ENCODE measurements at regions not wholly inside any gene's neighbourhood (a gene's known extent, or its start where the extent isn't known, plus 50 kb on each side); places are given as distances from the start of the nearest gene placed in this dataset.

DNA sequence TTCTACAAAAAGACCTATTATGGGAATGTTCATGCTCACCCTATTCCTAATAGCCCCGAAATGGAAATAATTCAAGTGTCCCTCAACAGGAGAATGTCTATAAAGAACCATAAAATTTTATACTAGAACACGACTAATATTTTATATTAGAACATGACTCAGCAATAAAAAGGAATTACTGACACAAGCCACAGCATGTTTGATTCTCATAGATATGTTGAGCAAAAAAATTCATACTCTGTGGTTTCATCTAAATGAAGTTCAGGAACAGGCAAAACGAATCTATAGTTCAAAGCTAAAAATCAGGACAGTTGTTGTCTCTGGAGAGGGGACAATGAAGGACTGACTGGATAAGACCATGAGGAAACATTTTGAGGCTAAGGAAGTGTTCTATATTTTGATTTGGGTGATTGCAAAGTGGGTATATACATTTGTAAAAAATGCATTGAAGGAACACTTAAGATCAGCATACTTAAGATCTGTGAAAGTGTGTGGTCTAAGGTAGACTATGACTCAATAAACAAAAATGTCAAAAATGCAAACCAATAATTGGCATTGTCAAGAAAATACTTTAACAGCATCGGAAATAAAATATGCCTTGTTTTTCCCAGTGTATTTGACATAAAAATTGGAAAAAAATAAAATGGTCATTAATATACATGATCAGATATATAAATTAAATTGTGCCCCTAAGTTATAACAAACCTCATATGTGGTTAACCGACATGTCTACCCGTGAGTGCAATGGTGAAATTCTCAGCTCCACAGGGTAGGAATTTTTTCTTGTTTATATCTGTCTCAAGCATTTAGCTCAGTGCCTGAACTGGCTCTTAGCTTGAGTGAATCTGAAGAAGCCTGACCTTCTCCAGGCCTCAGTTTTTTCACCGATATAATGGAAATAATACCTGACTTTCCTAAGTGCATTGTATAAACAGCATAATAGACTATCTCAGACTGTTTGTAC lies 124.9 kb upstream of the CTTNBP2 start:
- ATAC-seq (no peak), DNase-seq (no peak)
- TF ChIP-seq CTCF (IDR thresholded peaks at IDR 0.05) = no peak
- H3K36me3 ChIP-seq (ENCODE audit: low read depth) = no peaks in the 10 kb centered on the region
- H3K4me1 ChIP-seq (ENCODE audit: low read depth) = no peaks in the 10 kb centered on the region
- intact Hi-C loops (cut with DNase I, micrococcal nuclease) = no loop called here
- no peak overlapping the region for H3K4me3 ChIP-seq
- no peaks in the 10 kb centered on the region for H3K9me3 ChIP-seq

DNA sequence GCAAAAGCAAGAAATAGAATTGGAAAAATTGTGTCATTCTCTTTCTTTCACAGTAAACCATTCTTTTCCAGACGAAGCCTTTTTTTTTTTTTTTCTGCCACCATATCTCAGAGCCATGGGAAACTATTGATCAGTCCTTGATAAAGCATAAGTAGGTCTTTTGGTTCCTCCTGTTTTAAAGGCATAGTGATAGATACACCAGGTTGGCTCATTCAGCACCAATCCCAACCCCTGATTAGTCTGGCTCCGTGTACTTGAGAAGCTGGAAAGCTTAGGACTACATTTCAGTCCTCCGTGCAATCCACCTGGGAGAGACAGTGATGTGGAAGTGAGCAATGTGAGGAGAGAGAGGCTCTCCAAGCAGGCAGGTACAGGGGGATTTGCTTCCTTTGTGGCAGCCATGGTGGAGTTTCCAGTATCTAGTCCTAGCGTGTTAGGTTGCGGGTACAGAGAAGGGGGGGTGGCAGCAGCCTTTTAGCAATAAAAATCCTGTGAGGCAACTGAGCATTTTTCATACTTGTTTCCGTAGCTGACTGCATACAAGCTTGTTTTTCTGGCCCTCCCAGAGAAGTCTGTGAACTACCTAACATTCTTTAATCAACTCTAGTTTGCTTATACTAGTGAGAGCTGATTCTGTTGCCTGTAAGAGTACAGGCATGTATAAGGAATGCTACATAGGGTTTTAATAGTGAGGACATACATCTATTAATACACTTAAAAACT lies 127.4 kb upstream of the CTTNBP2 start:
- intact Hi-C loops (cut with DNase I, micrococcal nuclease) = no loop called here
- no peak for ATAC-seq
- Histone ChIP-seq H3K4me1 (ENCODE audit: low read depth) (no peaks in the 10 kb centered on the region), H3K4me3 (no peak overlapping the region), H3K36me3 (ENCODE audit: low read depth) (no peaks in the 10 kb centered on the region), H3K9me3 (no peaks in the 10 kb centered on the region)
- no peak for TF ChIP-seq CTCF (IDR thresholded peaks at IDR 0.05)
- no peak for DNase-seq

DNA sequence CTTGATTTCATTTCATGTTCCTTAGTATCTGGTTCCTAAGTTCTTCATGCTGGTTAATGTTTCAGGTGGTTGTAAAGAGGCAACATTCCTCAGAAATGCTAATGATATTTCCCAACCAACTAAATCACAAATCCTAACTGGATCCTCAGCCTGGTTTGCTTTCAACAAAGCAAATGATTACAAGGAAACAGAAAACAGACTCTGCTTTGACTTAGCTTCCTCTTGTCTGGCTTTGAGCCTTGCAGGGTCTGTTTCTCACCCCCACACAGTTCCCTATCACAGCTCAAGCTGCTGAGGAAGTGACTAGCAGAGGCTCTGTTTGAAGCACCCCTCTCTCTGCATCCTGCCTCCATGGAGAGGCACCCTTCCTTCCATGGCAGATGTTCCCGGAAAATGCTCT lies 130.2 kb upstream of the CTTNBP2 start:
- H3K9me3 ChIP-seq = no peaks in the 10 kb centered on the region
- no peak for TF ChIP-seq CTCF (IDR thresholded peaks at IDR 0.05)
- intact Hi-C loops (cut with DNase I, micrococcal nuclease) = no loop called here
- H3K4me3 ChIP-seq = no peak overlapping the region
- no peak for ATAC-seq
- H3K4me1 ChIP-seq (ENCODE audit: low read depth) = no peaks in the 10 kb centered on the region
- H3K36me3 ChIP-seq (ENCODE audit: low read depth) = no peaks in the 10 kb centered on the region
- DNase-seq = no peak

- H3K9me3 ChIP-seq = no peaks in the 10 kb centered on the region
- no peaks in the 10 kb centered on the region for H3K4me1 ChIP-seq (ENCODE audit: low read depth)
- ATAC-seq (no peak), DNase-seq (no peak)
- intact Hi-C loops (cut with DNase I, micrococcal nuclease) = no loop called here
- H3K4me3 ChIP-seq = no peak overlapping the region
- no peaks in the 10 kb centered on the region for H3K36me3 ChIP-seq (ENCODE audit: low read depth)
- TF ChIP-seq CTCF (IDR thresholded peaks at IDR 0.05) = no peak
Observed at GRCh38 chr7:118005026-118005425, 131.8 kb upstream of the CTTNBP2 start.

DNA sequence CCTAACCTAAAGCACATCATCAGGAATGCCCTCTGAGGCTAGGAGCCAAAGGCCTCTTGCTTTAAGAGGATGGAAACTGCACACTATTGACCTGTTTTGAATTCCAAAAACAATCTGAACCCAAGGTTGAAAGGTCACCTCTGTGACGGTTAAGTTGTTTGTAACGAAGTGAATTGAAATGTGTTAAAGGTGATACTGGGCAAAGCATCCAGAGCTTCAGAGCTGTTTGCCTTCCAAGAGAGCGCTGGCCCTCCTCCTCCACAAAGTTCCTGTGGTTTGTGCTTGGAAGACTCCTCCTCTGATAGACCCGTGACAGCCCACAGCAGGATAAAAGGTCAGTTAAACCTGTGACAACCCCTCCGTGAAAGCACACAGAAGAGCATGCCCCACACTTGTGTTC lies 133.7 kb upstream of the CTTNBP2 start:
- no peaks in the 10 kb centered on the region for H3K36me3 ChIP-seq (ENCODE audit: low read depth)
- ATAC-seq = no peak
- H3K4me3 ChIP-seq = no peak overlapping the region
- intact Hi-C loops (cut with DNase I, micrococcal nuclease) = no loop called here
- no peak for TF ChIP-seq CTCF (IDR thresholded peaks at IDR 0.05)
- no peaks in the 10 kb centered on the region for H3K9me3 ChIP-seq
- no peak for DNase-seq
- no peaks in the 10 kb centered on the region for H3K4me1 ChIP-seq (ENCODE audit: low read depth)
